Fibroblast of lung (primary cell): ENCODE measurements at regions not wholly inside any gene's neighbourhood (a gene's known extent, or its start where the extent isn't known, plus 50 kb on each side); places are given as distances from the start of the nearest gene placed in this dataset.

Experiments used
- EZH2 ChIP-seq: IDR thresholded peaks from 2 replicates; pipeline ENCODE4 v1.5.1; 2012; ENCODE audit warnings: low read length, control low read depth, mild to moderate bottlenecking; ENCODE audit errors: missing control alignments
- TF ChIP-seq, protein P1 (sequence below), 2 donors: IDR thresholded peaks in 1 of 2; conservative IDR thresholded peaks in 1 of 2; 1 replicate in 1 of 2; 2 replicates in 1 of 2; pipeline ENCODE4 v1.5.1; 2011 to 2012; ENCODE audit warnings: low read length in 2 of 2, control low read depth in 1 of 2, inconsistent platforms in 1 of 2, low read depth in 1 of 2, mild to moderate bottlenecking in 1 of 2

DNA sequence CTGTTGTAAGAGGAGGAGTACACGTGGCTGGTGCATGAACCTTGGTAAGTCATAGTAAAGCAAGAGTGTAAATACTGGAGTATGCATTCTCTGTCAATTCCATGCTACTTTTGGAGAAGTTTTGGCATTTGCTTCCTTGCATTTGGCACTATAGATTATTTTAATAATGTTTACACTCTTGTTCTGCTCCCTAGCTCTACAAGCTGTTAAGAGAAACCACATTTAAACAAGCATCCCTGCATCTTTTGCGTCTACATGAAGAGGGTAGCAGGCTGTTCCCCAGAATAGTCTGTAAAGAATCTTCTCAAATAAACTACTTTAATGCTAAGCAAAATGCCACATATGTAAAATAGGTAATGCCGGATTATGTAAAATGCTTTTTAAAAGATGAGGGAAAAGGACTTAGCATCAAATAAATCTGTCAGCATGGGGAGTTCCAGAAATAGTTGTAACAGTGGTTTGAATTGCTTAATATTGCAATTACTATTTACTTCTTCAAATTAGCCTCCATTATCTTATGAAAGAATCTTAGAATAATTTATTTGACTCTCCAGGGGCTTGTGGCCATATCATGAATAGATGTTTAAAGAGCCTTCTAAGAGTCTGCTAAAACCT is 2127.3 kb upstream of the WWC1 start:
- TF ChIP-seq, protein P1, sequence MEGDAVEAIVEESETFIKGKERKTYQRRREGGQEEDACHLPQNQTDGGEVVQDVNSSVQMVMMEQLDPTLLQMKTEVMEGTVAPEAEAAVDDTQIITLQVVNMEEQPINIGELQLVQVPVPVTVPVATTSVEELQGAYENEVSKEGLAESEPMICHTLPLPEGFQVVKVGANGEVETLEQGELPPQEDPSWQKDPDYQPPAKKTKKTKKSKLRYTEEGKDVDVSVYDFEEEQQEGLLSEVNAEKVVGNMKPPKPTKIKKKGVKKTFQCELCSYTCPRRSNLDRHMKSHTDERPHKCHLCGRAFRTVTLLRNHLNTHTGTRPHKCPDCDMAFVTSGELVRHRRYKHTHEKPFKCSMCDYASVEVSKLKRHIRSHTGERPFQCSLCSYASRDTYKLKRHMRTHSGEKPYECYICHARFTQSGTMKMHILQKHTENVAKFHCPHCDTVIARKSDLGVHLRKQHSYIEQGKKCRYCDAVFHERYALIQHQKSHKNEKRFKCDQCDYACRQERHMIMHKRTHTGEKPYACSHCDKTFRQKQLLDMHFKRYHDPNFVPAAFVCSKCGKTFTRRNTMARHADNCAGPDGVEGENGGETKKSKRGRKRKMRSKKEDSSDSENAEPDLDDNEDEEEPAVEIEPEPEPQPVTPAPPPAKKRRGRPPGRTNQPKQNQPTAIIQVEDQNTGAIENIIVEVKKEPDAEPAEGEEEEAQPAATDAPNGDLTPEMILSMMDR (conservative IDR thresholded peaks at IDR 0.05 in 1 of 2, IDR thresholded peaks at IDR 0.05 in 1 of 2; ENCODE audit: low read depth in 1 of 2, low read length in 2 of 2), result no peak
- no peak for TF ChIP-seq EZH2
